Thyroid gland (tissue), 4 donors: ENCODE measurements at regions not wholly inside any gene's neighbourhood (a gene's known extent, or its start where the extent isn't known, plus 50 kb on each side); places are given as distances from the start of the nearest gene placed in this dataset.
"Not testable (repeated sequence)": the region's sequence is repeated elsewhere in the genome, so short reads cannot be mapped to it uniquely, and the experiment has no call there.

Source experiments
- POLR2A ChIP-seq, 2 donors: fragments of 450-650 bp; IDR thresholded peaks; one replicate each; pipeline ENCODE4 v1.6.1; 2017; ENCODE audit warnings: antibody characterized with exemption in 2 of 2, mild to moderate bottlenecking in 2 of 2, moderate library complexity in 1 of 2
- TF ChIP-seq, protein P1 (sequence below), 6 experiments: fragments of 200-600 bp in 3 of 6; fragments of 450-650 bp in 3 of 6; sonication (generic) in 3 of 6; IDR thresholded peaks; one replicate each; pipeline ENCODE4 v1.5.1; 2016 to 2019; ENCODE audit warnings: antibody characterized with exemption in 6 of 6, mild to moderate bottlenecking in 2 of 6, inconsistent platforms in 1 of 6, moderate library complexity in 1 of 6

DNA sequence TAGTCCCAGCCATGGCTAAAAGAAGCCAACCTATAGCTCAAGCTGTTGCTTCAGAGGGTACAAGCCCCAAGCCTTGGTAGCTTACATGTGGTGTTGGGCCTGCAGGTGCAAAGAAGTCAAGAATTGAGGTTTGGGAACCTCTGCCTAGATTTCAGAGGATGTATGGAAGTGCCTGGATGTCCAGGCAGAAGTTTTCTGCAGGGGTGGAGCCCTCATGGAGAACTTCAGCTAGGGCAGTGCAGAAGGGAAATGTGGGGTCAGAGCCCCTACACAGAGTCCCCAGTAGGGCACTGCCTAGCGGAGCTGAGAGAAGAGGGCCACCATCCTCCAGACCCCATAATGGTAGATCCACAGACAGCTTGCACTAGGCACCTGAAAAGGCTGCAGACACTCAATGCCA is 127.1 kb downstream of the MEX3B start:
- TF ChIP-seq, protein P1, sequence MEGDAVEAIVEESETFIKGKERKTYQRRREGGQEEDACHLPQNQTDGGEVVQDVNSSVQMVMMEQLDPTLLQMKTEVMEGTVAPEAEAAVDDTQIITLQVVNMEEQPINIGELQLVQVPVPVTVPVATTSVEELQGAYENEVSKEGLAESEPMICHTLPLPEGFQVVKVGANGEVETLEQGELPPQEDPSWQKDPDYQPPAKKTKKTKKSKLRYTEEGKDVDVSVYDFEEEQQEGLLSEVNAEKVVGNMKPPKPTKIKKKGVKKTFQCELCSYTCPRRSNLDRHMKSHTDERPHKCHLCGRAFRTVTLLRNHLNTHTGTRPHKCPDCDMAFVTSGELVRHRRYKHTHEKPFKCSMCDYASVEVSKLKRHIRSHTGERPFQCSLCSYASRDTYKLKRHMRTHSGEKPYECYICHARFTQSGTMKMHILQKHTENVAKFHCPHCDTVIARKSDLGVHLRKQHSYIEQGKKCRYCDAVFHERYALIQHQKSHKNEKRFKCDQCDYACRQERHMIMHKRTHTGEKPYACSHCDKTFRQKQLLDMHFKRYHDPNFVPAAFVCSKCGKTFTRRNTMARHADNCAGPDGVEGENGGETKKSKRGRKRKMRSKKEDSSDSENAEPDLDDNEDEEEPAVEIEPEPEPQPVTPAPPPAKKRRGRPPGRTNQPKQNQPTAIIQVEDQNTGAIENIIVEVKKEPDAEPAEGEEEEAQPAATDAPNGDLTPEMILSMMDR (IDR thresholded peaks at IDR 0.05), result not testable (repeated sequence)
- not testable (repeated sequence) for TF ChIP-seq POLR2A (IDR thresholded peaks at IDR 0.05)
